Right lobe of liver (tissue), 4 donors: ENCODE measurements at regions not wholly inside any gene's neighbourhood (a gene's known extent, or its start where the extent isn't known, plus 50 kb on each side); places are given as distances from the start of the nearest gene placed in this dataset.

Source experiments
- POLR2A ChIP-seq: fragments of 450-650 bp; IDR thresholded peaks from one replicate; pipeline ENCODE4 v1.6.1; 2017; ENCODE audit warnings: antibody characterized with exemption, mild to moderate bottlenecking
- TF ChIP-seq, protein P1 (sequence below), 4 donors: fragments of 200-600 bp in 3 of 4; fragments of 450-650 bp in 1 of 4; IDR thresholded peaks; one replicate each; pipeline versions ENCODE4 v1.5.1 to v1.8.0; 2016 to 2022; ENCODE audit warnings: antibody characterized with exemption in 4 of 4, mild to moderate bottlenecking in 2 of 4
- donor health status: DM: no; HTN: no; CAD: no.
- donor health status: DM: no; HTN: no; CAD: no.
- donor health status: DM: no; HTN: yes; CAD: no.

DNA sequence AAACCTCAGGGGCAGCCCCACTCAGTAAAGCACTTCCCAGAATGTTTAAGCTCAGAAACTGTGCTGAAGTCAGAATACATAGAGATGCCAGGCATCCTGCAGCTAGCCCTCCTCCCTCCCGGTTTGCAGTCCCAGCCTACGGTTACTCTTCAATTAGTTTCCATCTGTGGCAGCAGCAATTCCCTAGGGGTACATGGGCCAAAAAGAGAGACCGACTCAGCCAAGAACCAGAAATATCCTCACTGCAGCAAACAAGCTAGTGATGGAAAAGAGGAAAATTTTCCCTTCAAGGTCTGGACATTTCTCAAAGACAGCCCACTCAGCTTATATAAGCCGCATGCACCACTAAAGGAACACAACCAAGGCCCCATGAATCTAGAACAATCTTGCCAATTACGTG, 89.1 kb upstream of the PPP2R2B start:
- TF ChIP-seq, protein P1, sequence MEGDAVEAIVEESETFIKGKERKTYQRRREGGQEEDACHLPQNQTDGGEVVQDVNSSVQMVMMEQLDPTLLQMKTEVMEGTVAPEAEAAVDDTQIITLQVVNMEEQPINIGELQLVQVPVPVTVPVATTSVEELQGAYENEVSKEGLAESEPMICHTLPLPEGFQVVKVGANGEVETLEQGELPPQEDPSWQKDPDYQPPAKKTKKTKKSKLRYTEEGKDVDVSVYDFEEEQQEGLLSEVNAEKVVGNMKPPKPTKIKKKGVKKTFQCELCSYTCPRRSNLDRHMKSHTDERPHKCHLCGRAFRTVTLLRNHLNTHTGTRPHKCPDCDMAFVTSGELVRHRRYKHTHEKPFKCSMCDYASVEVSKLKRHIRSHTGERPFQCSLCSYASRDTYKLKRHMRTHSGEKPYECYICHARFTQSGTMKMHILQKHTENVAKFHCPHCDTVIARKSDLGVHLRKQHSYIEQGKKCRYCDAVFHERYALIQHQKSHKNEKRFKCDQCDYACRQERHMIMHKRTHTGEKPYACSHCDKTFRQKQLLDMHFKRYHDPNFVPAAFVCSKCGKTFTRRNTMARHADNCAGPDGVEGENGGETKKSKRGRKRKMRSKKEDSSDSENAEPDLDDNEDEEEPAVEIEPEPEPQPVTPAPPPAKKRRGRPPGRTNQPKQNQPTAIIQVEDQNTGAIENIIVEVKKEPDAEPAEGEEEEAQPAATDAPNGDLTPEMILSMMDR (IDR thresholded peaks at IDR 0.05), result no peak
- no peak for TF ChIP-seq POLR2A
